H1 (cell line): ENCODE measurements at regions not wholly inside any gene's neighbourhood (a gene's known extent, or its start where the extent isn't known, plus 50 kb on each side); places are given as distances from the start of the nearest gene placed in this dataset.

Experiments used
- CTCF ChIA-PET: fragments of 300-600 bp; sonication (Branson Sonifier 250); formaldehyde crosslinking; loops from one replicate; lab custom pipeline; 2021; ENCODE audit not compliant: partially characterized antibody; lab: Charles Lee
- POLR2A ChIA-PET: fragments of 300-600 bp; sonication (Branson Sonifier 250); formaldehyde crosslinking; loops from one replicate; lab custom pipeline; 2021; ENCODE audit warnings: inconsistent platforms; ENCODE audit not compliant: partially characterized antibody; lab: Charles Lee
- DNase-seq, 2 experiments: peaks; one replicate each; pipeline versions ENCODE4 v3.0.0 to v3.0.0-alpha.2; 2010 to 2022; ENCODE audit warnings: low spot score in 2 of 2, low read depth in 1 of 2, mixed read lengths in 1 of 2
- FAIRE-seq: peaks from 2 replicates; lab custom pipeline; 2011; peaks lifted over from hg19 to GRCh38; lab: Jason Lieb, UNC
- H2AFZ ChIP-seq: 2 replicates; pipeline ENCODE4 v1.8.1; 2012; ENCODE audit warnings: low read length, inconsistent platforms
- H2AK5ac ChIP-seq: 2 replicates; pipeline ENCODE4 v1.6.1; 2013; ENCODE audit warnings: low read depth, low read length
- H2BK120ac ChIP-seq: replicated peaks from 2 replicates; pipeline ENCODE3; 2013; ENCODE audit warnings: low read depth, low read length, inconsistent platforms
- H2BK12ac ChIP-seq: 2 replicates; pipeline ENCODE4 v1.6.1; 2013; ENCODE audit warnings: low read depth, low read length
- H2BK15ac ChIP-seq: 2 replicates; pipeline ENCODE4 v1.6.1; 2013; ENCODE audit warnings: low read length
- H2BK20ac ChIP-seq: 2 replicates; pipeline ENCODE4 v1.6.1; 2013; ENCODE audit warnings: low read length
- H2BK5ac ChIP-seq: 2 replicates; pipeline ENCODE4 v1.6.1; 2013; ENCODE audit warnings: low read depth, low read length
- H3K14ac ChIP-seq: 2 replicates; pipeline ENCODE4 v1.6.1; 2013; ENCODE audit warnings: inconsistent platforms; ENCODE audit not compliant: insufficient read length
- H3K18ac ChIP-seq: 2 replicates; pipeline ENCODE4 v1.6.1; 2013; ENCODE audit warnings: low read length; ENCODE audit errors: extremely low read depth
- H3K23ac ChIP-seq: 2 replicates; pipeline ENCODE4 v1.6.1; 2013; ENCODE audit warnings: inconsistent platforms; ENCODE audit not compliant: insufficient read length
- H3K23me2 ChIP-seq: 2 replicates; pipeline ENCODE4 v1.6.1; 2013; ENCODE audit warnings: low read depth, low read length
- H3K27ac ChIP-seq: 2 replicates; pipeline ENCODE4 v1.6.1; 2011; ENCODE audit warnings: low read depth, low read length, inconsistent platforms
- H3K27me3 ChIP-seq, 4 experiments: replicated peaks in 1 of 4; 1 replicate in 1 of 4; 2 replicates in 3 of 4; pipeline versions ENCODE4 v1.6.1 to v1.8.1; 2011 to 2013; ENCODE audit warnings: low read length in 3 of 4, mild to moderate bottlenecking in 3 of 4, inconsistent platforms in 2 of 4, mixed read lengths in 2 of 4, moderate library complexity in 1 of 4; ENCODE audit not compliant: control insufficient read depth in 3 of 4, insufficient read depth in 3 of 4; ENCODE audit errors: extremely low read depth in 1 of 4
- H3K36me3 ChIP-seq, 4 experiments: 2 replicates each; pipeline versions ENCODE4 v1.6.1 to v1.8.1; 2011 to 2013; ENCODE audit warnings: mild to moderate bottlenecking in 4 of 4, low read length in 3 of 4, moderate library complexity in 2 of 4, control low read depth in 1 of 4, inconsistent platforms in 1 of 4; ENCODE audit not compliant: insufficient read depth in 4 of 4, control insufficient read depth in 2 of 4
- H3K4ac ChIP-seq: replicated peaks from 2 replicates; pipeline ENCODE3; 2013; ENCODE audit warnings: low read length, low read depth, mixed read lengths, inconsistent platforms; ENCODE audit not compliant: insufficient read length
- H3K4me1 ChIP-seq, 4 experiments: replicated peaks in 1 of 4; 1 replicate in 1 of 4; 2 replicates in 3 of 4; pipeline versions ENCODE4 v1.6.1 to v1.8.1; 2011 to 2013; ENCODE audit warnings: low read length in 3 of 4, inconsistent platforms in 2 of 4, mixed read lengths in 1 of 4; ENCODE audit not compliant: insufficient read depth in 4 of 4, control insufficient read depth in 3 of 4
- H3K4me2 ChIP-seq, 2 experiments: 2 replicates each; pipeline versions ENCODE4 v1.6.1 to v1.8.1; 2011 to 2013; ENCODE audit warnings: low read depth in 2 of 2, low read length in 2 of 2, control low read depth in 1 of 2, inconsistent platforms in 1 of 2, mild to moderate bottlenecking in 1 of 2; ENCODE audit not compliant: insufficient read depth in 1 of 2
- H3K4me3 ChIP-seq, 4 experiments: fragments of 200-600, 300-600 bp in 1 of 4; sonication (generic), shearing (Covaris generic), sonication (Bioruptor Twin) in 1 of 4; 2 replicates each; pipeline versions ENCODE4 v1.5.1 to v1.8.1; 2011 to 2016; ENCODE audit warnings: low read length in 4 of 4, low read depth in 3 of 4, control low read depth in 2 of 4, inconsistent platforms in 2 of 4, mild to moderate bottlenecking in 2 of 4, mixed read lengths in 1 of 4, moderate library complexity in 1 of 4; ENCODE audit not compliant: insufficient read depth in 2 of 4; ENCODE audit errors: extremely low read depth in 1 of 4
- H3K56ac ChIP-seq: replicated peaks from 2 replicates; pipeline ENCODE3; 2013; ENCODE audit warnings: low read depth, mild to moderate bottlenecking, mixed read lengths, low read length, inconsistent platforms; ENCODE audit not compliant: insufficient read length
- H3K79me1 ChIP-seq: 2 replicates; pipeline ENCODE4 v1.6.1; 2013; ENCODE audit warnings: low read depth, low read length, control low read depth
- H3K79me2 ChIP-seq, 2 experiments: 2 replicates each; pipeline versions ENCODE4 v1.6.1 to v1.8.1; 2012 to 2013; ENCODE audit warnings: low read length in 2 of 2, mild to moderate bottlenecking in 2 of 2, inconsistent platforms in 1 of 2; ENCODE audit not compliant: insufficient read depth in 2 of 2, control insufficient read depth in 1 of 2
- H3K9ac ChIP-seq, 4 experiments: replicated peaks in 1 of 4; 1 replicate in 1 of 4; 2 replicates in 3 of 4; pipeline versions ENCODE4 v1.6.1 to v1.8.1; 2011 to 2013; ENCODE audit warnings: low read depth in 3 of 4, low read length in 3 of 4, control low read depth in 2 of 4, mild to moderate bottlenecking in 2 of 4, moderate library complexity in 2 of 4, inconsistent platforms in 1 of 4; ENCODE audit errors: extremely low read depth in 1 of 4
- H3K9me3 ChIP-seq, 2 experiments: 2 replicates each; pipeline versions ENCODE4 v1.6.1 to v1.8.1; 2012 to 2013; ENCODE audit warnings: mild to moderate bottlenecking in 2 of 2, moderate library complexity in 2 of 2, control low read depth in 1 of 2, inconsistent platforms in 1 of 2, low read depth in 1 of 2, low read length in 1 of 2, mixed read lengths in 1 of 2; ENCODE audit not compliant: insufficient read depth in 2 of 2
- H4K20me1 ChIP-seq, 2 experiments: replicated peaks in 1 of 2; 2 replicates each; pipeline versions ENCODE3 to v1.8.1; 2011 to 2013; ENCODE audit warnings: inconsistent platforms in 2 of 2, low read length in 2 of 2, mild to moderate bottlenecking in 1 of 2; ENCODE audit not compliant: insufficient read depth in 2 of 2, control insufficient read depth in 1 of 2
- H4K5ac ChIP-seq: 2 replicates; pipeline ENCODE4 v1.6.1; 2013; ENCODE audit warnings: low read length, low read depth, mixed read lengths, inconsistent platforms; ENCODE audit not compliant: insufficient read length
- H4K8ac ChIP-seq: 2 replicates; pipeline ENCODE4 v1.8.0; 2013; ENCODE audit warnings: mild to moderate bottlenecking, moderate library complexity, low read length, inconsistent platforms; ENCODE audit not compliant: insufficient read depth; ENCODE audit errors: extremely low read depth
- H4K91ac ChIP-seq: replicated peaks from 2 replicates; pipeline ENCODE3; 2013; ENCODE audit warnings: low read length, mixed read lengths, inconsistent platforms; ENCODE audit not compliant: insufficient read length
- BACH1 ChIP-seq: IDR thresholded peaks from 2 replicates; pipeline ENCODE4 v1.6.1; 2012; ENCODE audit warnings: low read length, improper control_type of control experiment
- EP300 ChIP-seq, 2 experiments: IDR thresholded peaks; 1 replicate in 1 of 2; 2 replicates in 1 of 2; pipeline ENCODE4 v1.6.1; 2011 to 2012; ENCODE audit warnings: low read depth in 2 of 2, low read length in 2 of 2, mild to moderate bottlenecking in 2 of 2, borderline replicate concordance in 1 of 2, inconsistent platforms in 1 of 2, moderate library complexity in 1 of 2
- GABPA ChIP-seq: IDR thresholded peaks from 2 replicates; pipeline ENCODE4 v1.6.1; 2011; ENCODE audit warnings: mild to moderate bottlenecking, low read length, moderate library complexity, borderline replicate concordance; ENCODE audit not compliant: insufficient read depth
- MAFK ChIP-seq: IDR thresholded peaks from 2 replicates; pipeline ENCODE4 v1.6.1; 2012; ENCODE audit warnings: low read depth, mild to moderate bottlenecking, improper control_type of control experiment, low read length
- RFX5 ChIP-seq: IDR thresholded peaks from 2 replicates; pipeline ENCODE4 v1.6.1; 2011; ENCODE audit warnings: low read depth, low read length, improper control_type of control experiment, borderline replicate concordance
- RNF2 ChIP-seq: fragments of 200-900, 300-1000 bp; sonication (generic); IDR thresholded peaks from 2 replicates; pipeline ENCODE4 v1.7.1; 2016; ENCODE audit warnings: borderline replicate concordance, low read depth, mild to moderate bottlenecking, antibody characterized with exemption, low read length; ENCODE audit not compliant: poor library complexity, severe bottlenecking; ENCODE audit errors: missing control alignments

DNA sequence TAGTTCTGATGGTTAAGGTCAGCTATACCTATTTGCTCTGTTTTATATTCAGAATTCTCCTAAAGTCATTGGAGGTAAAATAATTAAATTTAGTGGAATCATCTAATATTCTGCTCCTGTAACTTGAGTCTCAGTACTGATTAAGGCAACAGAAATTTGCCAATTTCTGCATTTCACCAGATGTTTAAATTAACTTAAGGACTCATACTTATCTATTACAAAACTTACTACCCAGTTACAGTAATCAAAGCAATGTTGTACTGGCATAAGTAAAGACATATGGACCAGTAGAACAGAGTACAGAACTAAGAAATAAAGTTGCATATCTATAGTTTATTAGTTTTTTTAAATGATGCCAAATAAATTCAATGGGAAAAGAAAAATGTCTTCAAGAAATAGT, 1043.8 kb downstream of the OTOL1 start:
- no peak overlapping the region for H4K91ac ChIP-seq
- H3K23me2 ChIP-seq: no peaks in the 10 kb centered on the region
- H3K56ac ChIP-seq: no peak overlapping the region
- no peak overlapping the region for H3K9ac ChIP-seq
- H3K18ac ChIP-seq: no peak overlapping the region
- POLR2A ChIA-PET: no interaction called here
- no peak overlapping the region for H2BK20ac ChIP-seq
- H4K5ac ChIP-seq: no peak overlapping the region
- CTCF ChIA-PET: no interaction called here
- no peaks in the 10 kb centered on the region for H3K36me3 ChIP-seq
- H2BK5ac ChIP-seq: no peak overlapping the region
- no peak overlapping the region for H3K4me2 ChIP-seq
- H3K4ac ChIP-seq: no peak overlapping the region
- no peaks in the 10 kb centered on the region for H3K79me1 ChIP-seq
- no peaks in the 10 kb centered on the region for H3K9me3 ChIP-seq
- H3K27me3 ChIP-seq: no peaks in the 10 kb centered on the region
- H3K4me3 ChIP-seq: no peak overlapping the region
- TF ChIP-seq RNF2: no peak
- TF ChIP-seq BACH1: no peak
- no peak for TF ChIP-seq GABPA
- no peak for TF ChIP-seq EP300 (IDR thresholded peaks at IDR 0.05; ENCODE audit: borderline replicate concordance in 1 of 2, low read depth in 2 of 2, low read length in 2 of 2)
- no peak for TF ChIP-seq MAFK
- no peak for TF ChIP-seq RFX5
- H2BK120ac ChIP-seq: no peak overlapping the region
- no peak overlapping the region for H2BK15ac ChIP-seq
- H3K4me1 ChIP-seq: no peaks in the 10 kb centered on the region
- DNase-seq: no peak
- H3K27ac ChIP-seq: no peak overlapping the region
- H3K23ac ChIP-seq: no peak overlapping the region
- no peaks in the 10 kb centered on the region for H4K20me1 ChIP-seq
- FAIRE-seq: no peak
- H4K8ac ChIP-seq: no peak overlapping the region
- no peak overlapping the region for H2AFZ ChIP-seq
- no peak overlapping the region for H2AK5ac ChIP-seq
- no peaks in the 10 kb centered on the region for H3K79me2 ChIP-seq
- H2BK12ac ChIP-seq: no peak overlapping the region
- no peak overlapping the region for H3K14ac ChIP-seq
